SH-SY5Y (cell line): ENCODE measurements at regions not wholly inside any gene's neighbourhood (a gene's known extent, or its start where the extent isn't known, plus 50 kb on each side); places are given as distances from the start of the nearest gene placed in this dataset.
A peak's percentile ranks its signal among the peaks of the same experiment; 100 is the strongest.

Source experiments
- GATA2 ChIP-seq: IDR thresholded peaks from 2 replicates; pipeline ENCODE4 v1.6.1; 2011; ENCODE audit warnings: mild to moderate bottlenecking, low read depth, low read length
- GATA3 ChIP-seq: IDR thresholded peaks from 2 replicates; pipeline ENCODE4 v1.6.1; 2011; ENCODE audit warnings: low read depth, mild to moderate bottlenecking, low read length, moderate library complexity

DNA sequence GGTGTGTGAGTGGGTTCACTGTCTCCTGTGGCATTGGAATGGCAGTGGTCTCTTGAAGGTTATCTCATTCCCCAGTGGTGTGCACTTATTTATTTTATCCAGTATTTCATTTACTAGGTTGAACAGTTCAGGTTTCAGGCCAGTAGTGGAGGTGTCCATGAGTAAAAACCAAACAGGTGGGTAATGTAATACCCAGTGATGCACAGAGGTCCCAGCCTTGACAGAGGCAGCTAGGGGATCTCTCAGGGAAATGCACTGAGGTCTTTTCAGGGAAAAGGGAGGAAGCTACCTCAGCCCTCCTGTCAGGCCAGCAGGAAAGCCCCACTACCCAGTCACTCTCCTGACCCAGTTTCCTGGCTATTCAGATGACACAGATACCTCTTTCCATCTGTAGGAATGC, 403.6 kb downstream of the UTRN start:
- no peak for TF ChIP-seq GATA3
- TF ChIP-seq GATA2 = no peak

DNA sequence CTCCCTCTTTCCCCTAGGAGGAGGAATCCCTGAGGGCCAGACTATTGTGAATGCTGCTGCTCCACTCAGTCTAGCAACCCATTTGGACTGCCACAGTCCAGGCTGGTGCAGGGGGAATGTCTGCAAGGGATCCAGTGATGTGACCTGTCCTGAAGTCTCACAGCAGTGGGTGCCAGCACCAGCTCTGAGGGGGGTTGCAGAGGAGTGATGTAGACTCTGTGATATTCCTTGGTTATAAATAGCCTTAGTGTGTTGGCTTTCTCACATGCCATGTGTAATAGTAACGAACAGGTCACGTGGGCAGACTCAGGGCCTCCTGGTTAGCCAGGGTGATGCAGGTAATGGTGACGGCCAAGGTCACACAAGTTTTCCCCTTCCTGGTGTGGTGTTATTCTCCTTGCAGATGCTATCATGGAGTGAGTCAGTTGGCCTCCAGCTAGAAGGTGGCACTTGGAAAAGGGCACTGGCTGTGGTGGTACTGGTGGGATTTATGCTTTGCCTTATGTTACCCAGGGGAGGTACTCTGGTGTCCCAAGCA, 404.4 kb downstream of the UTRN start:
- TF ChIP-seq GATA3 (no peak), GATA2 (no peak)

- TF ChIP-seq GATA2 = no peak
- TF ChIP-seq GATA3 = no peak
These were observed 405.0 kb downstream of the UTRN start for GRCh38 chr6:144690133-144690532.

DNA sequence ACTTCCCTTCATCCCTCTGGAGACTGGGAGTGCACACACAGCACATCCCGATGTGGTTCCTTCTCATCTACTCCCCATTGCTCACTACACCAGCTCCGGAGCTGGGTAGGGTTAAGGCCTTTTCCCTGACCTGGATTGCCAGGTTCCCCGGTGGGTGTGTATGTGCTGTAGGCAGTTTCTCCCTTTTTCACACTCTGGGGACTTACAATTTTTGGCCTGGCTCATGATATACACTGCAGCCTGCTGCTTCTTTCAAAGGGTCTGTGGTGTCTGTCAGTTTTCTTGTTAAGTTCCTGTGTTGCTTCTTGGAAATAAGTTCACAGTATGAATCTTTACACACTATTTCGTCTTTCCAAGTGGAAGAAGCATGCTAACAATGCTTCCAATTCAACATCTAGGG, 405.5 kb downstream of the UTRN start:
- TF ChIP-seq GATA3 = no peak
- no peak for TF ChIP-seq GATA2

DNA sequence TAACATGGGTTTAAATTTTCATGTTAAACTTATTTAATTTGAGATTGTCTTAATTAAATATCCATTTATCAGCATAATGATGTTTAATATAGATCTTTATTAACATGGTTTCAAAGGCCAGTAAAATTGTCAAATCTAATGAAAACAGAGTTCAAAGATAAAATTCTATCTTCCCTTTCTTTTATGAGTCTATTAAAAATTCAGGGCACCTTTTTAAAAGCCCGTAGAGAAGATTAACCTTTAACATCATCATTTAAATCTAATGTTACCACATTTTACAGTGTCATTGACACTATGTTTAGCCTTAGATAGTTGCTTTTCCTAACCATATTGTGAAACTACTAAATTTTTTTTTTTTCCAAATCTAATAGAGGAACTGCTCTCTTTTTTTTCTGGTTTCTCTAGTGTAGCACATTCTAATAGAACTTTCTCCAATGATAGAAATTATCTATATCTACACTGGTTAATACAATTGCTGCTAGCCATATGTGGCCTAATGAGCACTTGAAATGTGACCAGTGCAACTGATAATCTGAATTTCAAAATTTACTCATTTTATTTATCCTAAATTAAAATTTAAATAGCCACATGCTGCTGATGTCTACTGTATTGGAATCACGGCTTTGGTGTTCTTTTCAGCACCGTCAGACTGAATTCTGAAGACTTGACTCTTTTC, 410.9 kb downstream of the UTRN start:
- TF ChIP-seq GATA3 (peak; percentile 38; the same call in 1 of the 2 replicates), GATA2 (no peak)

GRCh38 chr6:144696610-144697368, 411.7 kb downstream of the UTRN start:
- TF ChIP-seq GATA3 (no peak), GATA2 (no peak)

- no peak for TF ChIP-seq GATA3
- no peak for TF ChIP-seq GATA2
These were observed 412.2 kb downstream of the UTRN start for GRCh38 chr6:144697369-144697760.

GRCh38 chr6:144697801-144698200, 412.7 kb downstream of the UTRN start:
- TF ChIP-seq GATA3 (no peak), GATA2 (no peak)

DNA sequence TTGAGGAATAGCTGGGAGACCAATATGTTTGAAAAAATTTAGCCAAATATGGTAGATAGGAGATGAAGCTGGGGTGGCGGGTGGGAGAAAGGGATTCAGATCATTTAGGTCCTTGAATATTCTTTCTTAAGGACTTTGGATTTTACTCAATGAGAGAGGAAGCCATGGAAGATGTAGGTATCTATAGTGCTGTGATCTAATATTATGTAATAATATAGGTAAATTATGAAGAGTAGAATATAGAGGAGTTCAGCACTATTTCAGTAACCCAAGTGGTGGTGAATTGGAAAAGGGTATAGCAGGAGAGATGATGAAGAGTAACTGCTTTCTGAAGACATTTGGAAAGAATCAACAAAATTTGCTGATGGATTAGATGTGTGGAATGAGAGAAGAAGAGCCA, 417.6 kb downstream of the UTRN start:
- TF ChIP-seq GATA3 = no peak
- no peak for TF ChIP-seq GATA2

DNA sequence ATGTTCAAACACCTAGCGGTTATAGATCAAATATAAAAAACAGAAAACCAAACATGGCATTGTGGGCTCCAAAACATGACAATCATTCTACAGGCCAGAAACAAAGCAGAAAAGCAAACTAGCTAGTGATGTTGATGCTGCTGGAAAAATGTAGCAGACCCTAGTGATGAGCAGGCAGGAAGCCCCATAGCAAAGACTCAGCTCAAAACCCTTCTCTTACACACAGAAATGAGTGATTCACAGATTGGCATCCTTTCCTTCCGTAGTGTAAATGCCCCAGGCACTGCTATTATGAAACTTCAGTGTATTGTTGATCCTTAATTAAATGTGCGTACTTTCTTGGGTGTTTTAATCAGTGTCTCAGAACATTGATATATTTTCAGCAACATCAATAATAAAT, 425.1 kb downstream of the UTRN start:
- TF ChIP-seq GATA3 (no peak), GATA2 (no peak)

DNA sequence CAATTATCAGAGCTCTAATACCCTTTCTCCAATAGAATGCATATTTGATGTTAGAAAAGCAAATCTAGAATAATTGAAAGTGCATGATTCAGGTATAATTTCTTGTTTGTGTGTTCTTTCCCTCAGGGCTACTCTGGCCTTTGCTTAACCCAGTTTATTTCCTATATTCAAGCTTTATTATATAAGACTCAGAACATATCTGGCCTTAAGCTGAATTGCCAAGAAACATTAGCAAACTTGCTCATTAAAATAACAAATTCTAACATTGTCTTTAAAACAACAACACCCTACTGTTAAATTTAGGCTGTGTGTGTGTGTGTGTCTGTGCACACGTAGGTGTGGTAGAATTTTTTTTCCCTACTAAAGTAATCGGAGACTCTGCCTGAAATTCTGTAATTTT, 426.5 kb downstream of the UTRN start:
- TF ChIP-seq GATA2 (no peak), GATA3 (no peak)

DNA sequence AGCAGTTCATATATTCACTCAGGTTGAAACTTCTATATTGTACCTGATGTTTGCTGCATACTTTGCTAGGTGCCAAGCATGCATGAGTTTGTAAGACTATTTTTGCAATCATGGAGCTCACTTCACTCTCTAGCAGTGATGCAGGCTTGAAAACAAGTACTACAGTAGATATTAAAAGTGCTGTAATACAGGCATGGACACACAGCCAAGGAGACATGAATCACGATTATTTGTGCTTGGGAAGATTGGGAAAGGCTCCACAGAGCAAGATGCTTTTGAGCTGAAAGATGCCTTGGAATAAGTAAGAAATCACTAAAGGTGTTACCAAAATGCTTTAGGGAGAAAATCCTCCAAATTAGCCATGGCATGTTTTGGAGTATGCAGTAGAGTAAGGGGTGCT, 427.4 kb downstream of the UTRN start:
- no peak for TF ChIP-seq GATA2
- no peak for TF ChIP-seq GATA3

DNA sequence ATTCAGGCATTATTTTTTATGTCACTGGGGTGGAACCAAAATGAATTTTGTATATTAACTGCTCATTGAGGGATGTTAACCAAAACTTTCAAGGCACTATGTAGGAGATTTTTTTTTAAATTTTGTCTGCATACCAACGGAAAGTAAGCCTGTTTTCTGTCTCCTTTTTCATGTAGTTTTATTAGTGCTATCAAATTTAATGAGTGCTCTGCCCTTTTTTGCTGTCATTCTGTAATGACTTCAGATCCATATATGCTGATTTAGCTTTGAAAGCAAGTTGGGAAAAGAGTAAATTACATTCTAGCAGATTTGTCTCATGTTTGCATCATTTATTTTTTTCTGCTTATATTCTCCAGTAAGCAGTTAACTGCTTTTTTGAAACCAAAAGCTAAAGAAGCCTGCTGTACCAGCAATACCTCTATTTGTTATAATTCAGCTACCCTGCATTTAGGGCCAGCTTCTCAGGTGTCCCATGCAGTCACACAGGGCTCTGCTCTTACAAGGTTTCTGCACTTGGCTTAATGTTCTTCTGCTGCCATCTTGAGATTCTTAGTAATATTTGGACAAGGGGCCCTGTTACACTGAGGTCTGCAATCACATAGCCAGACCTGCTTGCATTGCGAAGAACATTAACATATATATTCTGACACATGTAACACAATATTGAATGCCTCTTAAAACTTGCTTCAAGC, 429.0 kb downstream of the UTRN start:
- TF ChIP-seq GATA3 (no peak), GATA2 (no peak)

DNA sequence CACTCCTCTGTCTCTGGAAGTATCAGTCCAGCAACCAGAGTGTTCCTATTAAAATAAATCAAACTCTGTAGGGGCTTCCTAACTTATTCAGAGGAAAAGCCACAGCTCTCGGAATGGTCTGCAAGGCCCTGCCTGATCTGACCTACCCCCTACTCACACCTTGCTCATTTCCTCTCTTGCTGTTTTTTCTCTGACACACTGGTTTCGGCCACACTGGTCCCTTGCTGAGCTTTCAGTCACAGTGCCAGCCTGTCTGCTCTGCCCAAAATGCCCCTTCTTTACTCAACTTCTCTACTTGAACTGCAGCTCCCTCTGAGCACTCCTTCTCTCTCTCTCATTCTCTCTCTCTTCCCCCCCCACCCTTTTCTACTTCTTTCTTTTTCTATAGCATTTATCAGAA, 430.2 kb downstream of the UTRN start:
- TF ChIP-seq GATA2 = no peak
- no peak for TF ChIP-seq GATA3

GRCh38 chr6:144718431-144718830, 433.3 kb downstream of the UTRN start:
- TF ChIP-seq GATA3 (no peak), GATA2 (no peak)

GRCh38 chr6:144721232-144721631, 436.1 kb downstream of the UTRN start:
- TF ChIP-seq GATA3 (no peak), GATA2 (no peak)
